ENCODE measurements at regions not wholly inside any gene's neighbourhood (a gene's known extent, or its start where the extent isn't known, plus 50 kb on each side); places are given as distances from the start of the nearest gene placed in this dataset.
A peak's percentile ranks its signal among the peaks of the same experiment; 100 is the strongest.

DNA sequence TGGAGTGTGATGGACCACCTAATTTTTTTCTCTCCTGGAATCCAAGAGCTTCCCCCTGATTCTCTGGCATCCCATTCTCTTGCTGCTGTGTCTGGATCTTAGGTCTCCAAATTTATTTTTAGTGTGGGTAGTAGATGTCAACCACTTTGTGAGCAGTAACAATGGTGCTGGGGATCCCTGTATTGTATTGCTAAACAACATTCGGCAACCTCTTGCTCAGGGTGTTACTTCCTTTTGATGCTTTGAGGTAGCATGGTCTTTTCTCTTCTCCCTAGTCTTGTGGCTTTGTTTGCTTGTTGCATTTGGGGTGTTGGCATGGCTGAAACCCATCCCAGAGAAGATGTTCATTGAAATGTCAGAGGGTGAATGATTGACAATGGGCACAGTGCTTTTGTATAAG, 737.4 kb downstream of the BCL11A start:
- Histone ChIP-seq H3K18ac (ENCODE audit: extremely low read depth, low read length) (no peak overlapping the region), H2BK5ac (ENCODE audit: low read depth, low read length) (no peak overlapping the region), H3K36me3 (ENCODE audit: control insufficient read depth in 2 of 4, insufficient read depth in 4 of 4, low read length in 3 of 4) (no peaks in the 10 kb centered on the region), H2BK20ac (ENCODE audit: low read length) (no peak overlapping the region), H2BK15ac (ENCODE audit: low read length) (no peak overlapping the region), H3K4ac (replicated peaks; ENCODE audit: insufficient read length, low read depth, low read length) (no peak overlapping the region), H3K79me2 (ENCODE audit: control insufficient read depth in 1 of 2, insufficient read depth in 2 of 2, low read length in 2 of 2) (no peaks in the 10 kb centered on the region), H3K9ac (replicated peaks in 1 of 4; ENCODE audit: extremely low read depth in 1 of 4, low read depth in 3 of 4, low read length in 3 of 4) (no peak overlapping the region), H3K14ac (ENCODE audit: insufficient read length) (no peak overlapping the region), H4K20me1 (replicated peaks in 1 of 2; ENCODE audit: control insufficient read depth in 1 of 2, insufficient read depth in 2 of 2, low read length in 2 of 2) (no peaks in the 10 kb centered on the region), H3K4me2 (ENCODE audit: insufficient read depth in 1 of 2, low read depth in 2 of 2, low read length in 2 of 2) (no peak overlapping the region), H3K23me2 (ENCODE audit: low read depth, low read length) (no peaks in the 10 kb centered on the region), H3K56ac (replicated peaks; ENCODE audit: insufficient read length, low read depth, low read length) (no peak overlapping the region), H3K23ac (ENCODE audit: insufficient read length) (no peak overlapping the region), H3K4me1 (replicated peaks in 1 of 4; ENCODE audit: control insufficient read depth in 3 of 4, insufficient read depth in 4 of 4, low read length in 3 of 4) (peaks cover 0 to 5% (median 3%) of the 10 kb centered on the region in 4 experiments; a peak in 2 of 7 replicates), H3K9me3 (ENCODE audit: insufficient read depth in 2 of 2, low read depth in 1 of 2, low read length in 1 of 2) (no peaks in the 10 kb centered on the region), H4K91ac (replicated peaks; ENCODE audit: insufficient read length, low read length) (no peak overlapping the region), H2AFZ (ENCODE audit: low read length) (0 out of 2 replicates have a peak overlapping the region, but pooled peaks have one; percentile 6), H2BK120ac (replicated peaks; ENCODE audit: low read depth, low read length) (no peak overlapping the region), H4K8ac (ENCODE audit: extremely low read depth, insufficient read depth, low read length) (no peak overlapping the region), H4K5ac (ENCODE audit: insufficient read length, low read depth, low read length) (no peak overlapping the region), H3K79me1 (ENCODE audit: low read depth, low read length) (no peaks in the 10 kb centered on the region), H3K4me3 (ENCODE audit: extremely low read depth in 1 of 4, insufficient read depth in 2 of 4, low read depth in 3 of 4, low read length in 4 of 4) (no peak overlapping the region), H2AK5ac (ENCODE audit: low read depth, low read length) (no peak overlapping the region), H3K27me3 (replicated peaks in 1 of 4; ENCODE audit: control insufficient read depth in 3 of 4, extremely low read depth in 1 of 4, insufficient read depth in 3 of 4, low read length in 3 of 4) (no peaks in the 10 kb centered on the region), H2BK12ac (ENCODE audit: low read depth, low read length) (no peak overlapping the region), H3K27ac (ENCODE audit: low read depth, low read length) (no peak overlapping the region)
- ChIA-PET CTCF (ENCODE audit: partially characterized antibody) (interaction anchor here (0.6 to 1.1 kb wide), 2 partner anchors 43 to 345 kb away, joined by 3 to 4 read pairs; no protein-coding TSS in a partner anchor), POLR2A (ENCODE audit: partially characterized antibody) (no interaction called here)
- no peak for DNase-seq (ENCODE audit: low read depth in 1 of 2, low spot score in 2 of 2)
- WGBS, 2 experiments (ENCODE audit: extremely low coverage in 1 of 2, insufficient coverage in 1 of 2, insufficient read length in 1 of 2, insufficient replicate concordance in 2 of 2, low coverage in 1 of 2, low lambda C conversion rate in 2 of 2, missing lambda C conversion rate in 1 of 2), result 64% methylated on average over 1 of the region's 1 CpG; no CpG with 5 or more reads in 1 of the 2 experiments
- TF ChIP-seq RXRA (IDR thresholded peaks at IDR 0.05; ENCODE audit: insufficient read depth, low read depth, low read length) (no peak), SAP30 (IDR thresholded peaks at IDR 0.05; ENCODE audit: insufficient read depth, insufficient replicate concordance, low read length) (no peak), SP1 (IDR thresholded peaks at IDR 0.05; ENCODE audit: low read depth, low read length) (no peak)
- no peak for FAIRE-seq
